B cell (primary cell): ENCODE measurements at regions not wholly inside any gene's neighbourhood (a gene's known extent, or its start where the extent isn't known, plus 50 kb on each side); places are given as distances from the start of the nearest gene placed in this dataset.

Experiments used
- EZH2 ChIP-seq: IDR thresholded peaks from 2 replicates; pipeline ENCODE4 v1.6.1; 2012; ENCODE audit warnings: borderline replicate concordance, low read depth, mild to moderate bottlenecking, moderate library complexity, low read length; ENCODE audit not compliant: insufficient read depth, poor library complexity, severe bottlenecking
- TF ChIP-seq, protein P1 (sequence below): fragments of 200-600 bp; IDR thresholded peaks from one replicate; pipeline ENCODE4 v1.8.0; 2022; ENCODE audit warnings: antibody characterized with exemption, mild to moderate bottlenecking

DNA sequence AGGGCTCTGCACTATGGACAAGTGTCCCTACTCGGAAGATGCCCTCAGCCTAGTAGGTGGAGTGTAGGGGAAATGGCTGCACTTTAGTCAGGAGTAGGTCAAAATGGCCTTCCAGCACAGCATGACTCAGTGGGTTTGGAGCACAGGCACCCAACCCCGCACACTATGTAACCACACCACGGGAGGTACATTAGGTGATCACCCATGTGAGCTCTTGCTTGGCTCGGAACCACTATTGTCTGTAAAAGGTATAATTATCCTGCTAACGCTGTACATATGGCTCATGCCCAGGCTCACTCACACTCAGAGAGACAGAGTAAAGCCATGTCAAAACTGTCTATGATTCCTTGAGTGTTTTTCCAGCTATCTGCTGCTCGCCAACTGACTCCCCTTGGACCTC is 156.9 kb upstream of the DACH1 start:
- TF ChIP-seq, protein P1, sequence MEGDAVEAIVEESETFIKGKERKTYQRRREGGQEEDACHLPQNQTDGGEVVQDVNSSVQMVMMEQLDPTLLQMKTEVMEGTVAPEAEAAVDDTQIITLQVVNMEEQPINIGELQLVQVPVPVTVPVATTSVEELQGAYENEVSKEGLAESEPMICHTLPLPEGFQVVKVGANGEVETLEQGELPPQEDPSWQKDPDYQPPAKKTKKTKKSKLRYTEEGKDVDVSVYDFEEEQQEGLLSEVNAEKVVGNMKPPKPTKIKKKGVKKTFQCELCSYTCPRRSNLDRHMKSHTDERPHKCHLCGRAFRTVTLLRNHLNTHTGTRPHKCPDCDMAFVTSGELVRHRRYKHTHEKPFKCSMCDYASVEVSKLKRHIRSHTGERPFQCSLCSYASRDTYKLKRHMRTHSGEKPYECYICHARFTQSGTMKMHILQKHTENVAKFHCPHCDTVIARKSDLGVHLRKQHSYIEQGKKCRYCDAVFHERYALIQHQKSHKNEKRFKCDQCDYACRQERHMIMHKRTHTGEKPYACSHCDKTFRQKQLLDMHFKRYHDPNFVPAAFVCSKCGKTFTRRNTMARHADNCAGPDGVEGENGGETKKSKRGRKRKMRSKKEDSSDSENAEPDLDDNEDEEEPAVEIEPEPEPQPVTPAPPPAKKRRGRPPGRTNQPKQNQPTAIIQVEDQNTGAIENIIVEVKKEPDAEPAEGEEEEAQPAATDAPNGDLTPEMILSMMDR = no peak
- no peak for TF ChIP-seq EZH2
